ENCODE measurements at regions not wholly inside any gene's neighbourhood (a gene's known extent, or its start where the extent isn't known, plus 50 kb on each side); places are given as distances from the start of the nearest gene placed in this dataset.

DNA sequence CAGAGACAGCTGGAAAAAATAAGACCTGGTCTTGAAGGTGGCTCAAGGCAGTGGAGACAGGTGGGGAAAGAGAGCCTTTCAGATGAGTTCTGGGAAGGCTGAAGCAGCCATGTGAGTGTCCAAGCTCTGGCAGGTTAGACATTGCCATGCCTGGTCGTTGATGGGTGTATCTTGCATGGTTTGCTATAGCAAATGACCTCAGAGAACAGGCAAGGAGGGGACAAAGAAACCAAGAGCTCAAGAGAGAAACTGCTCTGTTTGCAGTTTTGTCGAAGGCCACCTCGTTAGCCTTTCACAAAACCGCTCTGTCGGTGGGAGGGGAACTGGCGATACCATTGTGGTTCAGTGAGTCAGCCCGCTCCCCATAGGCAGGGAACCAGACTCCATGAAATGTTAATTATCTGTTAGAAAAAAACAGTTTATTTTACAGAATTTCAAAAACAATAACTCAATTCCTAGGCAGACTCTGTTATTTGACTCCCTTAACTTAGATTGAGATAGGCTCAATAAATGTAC, 82.8 kb upstream of the ARGLU1 start (continued):
- TF ChIP-seq, protein P1, sequence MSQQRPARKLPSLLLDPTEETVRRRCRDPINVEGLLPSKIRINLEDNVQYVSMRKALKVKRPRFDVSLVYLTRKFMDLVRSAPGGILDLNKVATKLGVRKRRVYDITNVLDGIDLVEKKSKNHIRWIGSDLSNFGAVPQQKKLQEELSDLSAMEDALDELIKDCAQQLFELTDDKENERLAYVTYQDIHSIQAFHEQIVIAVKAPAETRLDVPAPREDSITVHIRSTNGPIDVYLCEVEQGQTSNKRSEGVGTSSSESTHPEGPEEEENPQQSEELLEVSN (IDR thresholded peaks at IDR 0.05; ENCODE audit: borderline replicate concordance in 1 of 2, extremely low read depth in 1 of 2, insufficient read depth in 1 of 2, insufficient read length in 1 of 2, low read depth in 1 of 2, low read length in 1 of 2, poor library complexity in 1 of 2, severe bottlenecking in 1 of 2): no peak
- TF ChIP-seq ZNF444 (CRISPR knock-in tag; IDR thresholded peaks at IDR 0.05) (no peak), RBM22 (IDR thresholded peaks at IDR 0.05; ENCODE audit: low read depth, low read length, poor library complexity, severe bottlenecking) (no peak)

DNA sequence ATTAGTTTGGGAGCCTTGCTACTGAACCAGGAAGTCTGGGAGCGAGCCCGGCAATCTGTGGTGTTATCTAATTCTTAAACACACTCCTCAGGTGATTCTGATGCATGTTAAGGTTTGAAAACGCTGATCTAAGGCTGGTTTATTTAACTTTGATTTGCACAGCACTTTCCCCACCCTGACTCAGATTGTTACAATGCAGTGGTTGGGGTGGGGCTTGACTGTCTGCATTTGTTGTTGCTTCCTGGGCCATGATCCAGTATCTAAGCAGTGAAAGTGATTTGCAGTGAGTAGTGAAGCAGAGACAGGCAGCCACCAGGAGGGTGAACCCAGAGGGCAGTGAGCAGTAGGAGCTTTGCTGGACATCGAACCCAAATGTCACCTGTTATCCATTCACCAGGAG, 81.6 kb upstream of the ARGLU1 start:
- H3K9me1 ChIP-seq (ENCODE audit: control insufficient read depth, insufficient read depth, low read length): no peaks in the 10 kb centered on the region
- no peak overlapping the region for H3K9ac ChIP-seq (ENCODE audit: insufficient read depth in 1 of 2, low read depth in 2 of 2, low read length in 2 of 2)
- no peaks in the 10 kb centered on the region for H3K4me1 ChIP-seq (replicated peaks in 1 of 2; ENCODE audit: control insufficient read depth in 2 of 2, insufficient read depth in 2 of 2, low read length in 2 of 2)
- no peaks in the 10 kb centered on the region for H4K20me1 ChIP-seq (replicated peaks; ENCODE audit: control insufficient read depth, insufficient read depth, low read length)
- no peak overlapping the region for H3K4me2 ChIP-seq (ENCODE audit: insufficient read depth, low read length)
- ChIA-PET CTCF (ENCODE audit: low intra/inter-chr PET ratio) (no interaction called here), POLR2A (no interaction called here)
- no TSS peak for BruUV-seq (replicated peaks)
- no peaks in the 10 kb centered on the region for H3K27me3 ChIP-seq (ENCODE audit: control insufficient read depth in 2 of 2, insufficient read depth in 2 of 2, low read length in 2 of 2)
- no peak for ATAC-seq
- H3K36me3 ChIP-seq (ENCODE audit: control insufficient read depth, insufficient read depth, low read length): no peaks in the 10 kb centered on the region
- DNase-seq (ENCODE audit: extremely low read depth in 1 of 4, low spot score in 3 of 4): no peak
- WGBS (ENCODE audit: insufficient coverage, low coverage, missing lambda C conversion rate): 3% methylated on average over 4 of the region's 4 CpGs
- no peak overlapping the region for H3K27ac ChIP-seq (ENCODE audit: extremely low read depth, low read depth, low read length)
- H3K4me3 ChIP-seq: no peak overlapping the region
- no peak overlapping the region for H2AFZ ChIP-seq (ENCODE audit: low read depth, low read length)
- no peaks in the 10 kb centered on the region for H3K9me3 ChIP-seq (replicated peaks; ENCODE audit: control insufficient read depth, insufficient read depth, low read depth, low read length)
- intact Hi-C loops (cut with micrococcal nuclease) (no loop called here), in situ Hi-C loops (cut with MboI) (no loop called here)
- no peak for FAIRE-seq
- no peaks in the 10 kb centered on the region for H3K79me2 ChIP-seq (ENCODE audit: control insufficient read depth, insufficient read depth, low read length)
- TF ChIP-seq, protein P2, sequence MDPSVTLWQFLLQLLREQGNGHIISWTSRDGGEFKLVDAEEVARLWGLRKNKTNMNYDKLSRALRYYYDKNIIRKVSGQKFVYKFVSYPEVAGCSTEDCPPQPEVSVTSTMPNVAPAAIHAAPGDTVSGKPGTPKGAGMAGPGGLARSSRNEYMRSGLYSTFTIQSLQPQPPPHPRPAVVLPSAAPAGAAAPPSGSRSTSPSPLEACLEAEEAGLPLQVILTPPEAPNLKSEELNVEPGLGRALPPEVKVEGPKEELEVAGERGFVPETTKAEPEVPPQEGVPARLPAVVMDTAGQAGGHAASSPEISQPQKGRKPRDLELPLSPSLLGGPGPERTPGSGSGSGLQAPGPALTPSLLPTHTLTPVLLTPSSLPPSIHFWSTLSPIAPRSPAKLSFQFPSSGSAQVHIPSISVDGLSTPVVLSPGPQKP (CRISPR knock-in tag; IDR thresholded peaks at IDR 0.05): no peak
- TF ChIP-seq CBX2 (IDR thresholded peaks at IDR 0.05; ENCODE audit: insufficient read depth, low read length, poor library complexity, severe bottlenecking) (no peak), HMGXB4 (CRISPR knock-in tag; IDR thresholded peaks at IDR 0.05) (no peak), TEAD1 (CRISPR knock-in tag; IDR thresholded peaks at IDR 0.05) (no peak), NRF1 (conservative IDR thresholded peaks at IDR 0.05 in 1 of 2, IDR thresholded peaks at IDR 0.05 in 1 of 2) (no peak), NR1H2 (CRISPR knock-in tag; IDR thresholded peaks at IDR 0.05) (no peak), KLF6 (CRISPR knock-in tag; IDR thresholded peaks at IDR 0.05; ENCODE audit: borderline replicate concordance) (no peak), ZC3H11A (IDR thresholded peaks at IDR 0.05; ENCODE audit: low read depth, low read length) (no peak)
- TF ChIP-seq, protein P3, sequence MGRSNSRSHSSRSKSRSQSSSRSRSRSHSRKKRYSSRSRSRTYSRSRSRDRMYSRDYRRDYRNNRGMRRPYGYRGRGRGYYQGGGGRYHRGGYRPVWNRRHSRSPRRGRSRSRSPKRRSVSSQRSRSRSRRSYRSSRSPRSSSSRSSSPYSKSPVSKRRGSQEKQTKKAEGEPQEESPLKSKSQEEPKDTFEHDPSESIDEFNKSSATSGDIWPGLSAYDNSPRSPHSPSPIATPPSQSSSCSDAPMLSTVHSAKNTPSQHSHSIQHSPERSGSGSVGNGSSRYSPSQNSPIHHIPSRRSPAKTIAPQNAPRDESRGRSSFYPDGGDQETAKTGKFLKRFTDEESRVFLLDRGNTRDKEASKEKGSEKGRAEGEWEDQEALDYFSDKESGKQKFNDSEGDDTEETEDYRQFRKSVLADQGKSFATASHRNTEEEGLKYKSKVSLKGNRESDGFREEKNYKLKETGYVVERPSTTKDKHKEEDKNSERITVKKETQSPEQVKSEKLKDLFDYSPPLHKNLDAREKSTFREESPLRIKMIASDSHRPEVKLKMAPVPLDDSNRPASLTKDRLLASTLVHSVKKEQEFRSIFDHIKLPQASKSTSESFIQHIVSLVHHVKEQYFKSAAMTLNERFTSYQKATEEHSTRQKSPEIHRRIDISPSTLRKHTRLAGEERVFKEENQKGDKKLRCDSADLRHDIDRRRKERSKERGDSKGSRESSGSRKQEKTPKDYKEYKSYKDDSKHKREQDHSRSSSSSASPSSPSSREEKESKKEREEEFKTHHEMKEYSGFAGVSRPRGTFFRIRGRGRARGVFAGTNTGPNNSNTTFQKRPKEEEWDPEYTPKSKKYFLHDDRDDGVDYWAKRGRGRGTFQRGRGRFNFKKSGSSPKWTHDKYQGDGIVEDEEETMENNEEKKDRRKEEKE (IDR thresholded peaks at IDR 0.05; ENCODE audit: borderline replicate concordance in 1 of 2, control insufficient read depth in 1 of 2, low read depth in 2 of 2, low read length in 1 of 2): no peak

Data from K562 (cell line).